ENCODE measurements at regions not wholly inside any gene's neighbourhood (a gene's known extent, or its start where the extent isn't known, plus 50 kb on each side); places are given as distances from the start of the nearest gene placed in this dataset.

DNA sequence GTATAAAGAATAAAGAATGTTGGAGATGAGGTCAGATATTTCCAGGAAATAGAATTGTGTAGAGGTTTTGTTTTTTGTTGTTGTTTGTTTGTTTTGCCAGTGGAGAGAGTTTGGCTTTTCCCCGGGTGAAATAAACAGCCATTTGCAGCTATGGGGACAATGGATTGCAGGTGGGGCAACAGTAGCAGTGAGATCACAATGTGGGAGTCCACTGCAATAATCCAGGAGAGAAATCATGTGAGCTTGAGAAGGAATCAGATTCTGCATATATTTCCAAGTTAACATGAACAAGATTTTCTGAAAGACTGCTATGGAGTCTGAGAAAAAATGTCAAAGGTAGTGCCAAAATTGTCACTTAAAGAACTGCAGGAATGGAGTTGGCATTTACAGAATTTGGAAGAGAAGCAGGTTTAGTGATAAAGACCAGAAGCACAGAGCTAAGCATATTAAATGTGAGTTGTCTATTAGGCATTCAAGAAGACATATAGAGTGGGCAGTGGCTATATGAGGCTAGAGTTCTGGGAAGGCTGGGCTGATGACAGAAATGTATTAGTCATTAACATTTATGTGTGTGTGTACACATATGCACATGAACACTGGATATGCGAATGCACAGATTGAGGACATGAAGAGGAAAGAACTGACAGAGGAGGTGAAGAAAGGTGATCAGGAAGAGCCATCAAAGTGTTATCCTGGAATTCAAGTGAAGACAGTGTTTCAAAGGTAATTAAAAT lies 729.6 kb upstream of the PTBP2 start:
- no peak for DNase-seq
- Histone ChIP-seq H3K9me3 (ENCODE audit: insufficient read depth, low read depth) (no peaks in the 10 kb centered on the region), H4K20me1 (ENCODE audit: insufficient read depth) (no peaks in the 10 kb centered on the region), H3K4me2 (no peak overlapping the region), H3K4me1 (replicated peaks; ENCODE audit: insufficient read depth) (no peaks in the 10 kb centered on the region), H3K4me3 (no peak overlapping the region), H3K9me2 (ENCODE audit: insufficient read depth) (no peaks in the 10 kb centered on the region), H2AFZ (no peak overlapping the region), H3F3A (ENCODE audit: insufficient read depth, low read depth) (no peaks in the 10 kb centered on the region), H3K79me2 (ENCODE audit: low read depth) (no peaks in the 10 kb centered on the region), H3K27ac (no peak overlapping the region), H3K27me3 (ENCODE audit: insufficient read depth, low read depth) (no peaks in the 10 kb centered on the region), H3K36me3 (ENCODE audit: low read depth) (no peaks in the 10 kb centered on the region)
- no TSS peak for BruUV-seq (replicated peaks)
- intact Hi-C loops (cut with micrococcal nuclease; ENCODE audit: unreplicated experiment): no loop called here
- ChIA-PET CTCF (no interaction called here), POLR2A (ENCODE audit: unreplicated experiment) (no interaction called here)
- TF ChIP-seq, protein P1, sequence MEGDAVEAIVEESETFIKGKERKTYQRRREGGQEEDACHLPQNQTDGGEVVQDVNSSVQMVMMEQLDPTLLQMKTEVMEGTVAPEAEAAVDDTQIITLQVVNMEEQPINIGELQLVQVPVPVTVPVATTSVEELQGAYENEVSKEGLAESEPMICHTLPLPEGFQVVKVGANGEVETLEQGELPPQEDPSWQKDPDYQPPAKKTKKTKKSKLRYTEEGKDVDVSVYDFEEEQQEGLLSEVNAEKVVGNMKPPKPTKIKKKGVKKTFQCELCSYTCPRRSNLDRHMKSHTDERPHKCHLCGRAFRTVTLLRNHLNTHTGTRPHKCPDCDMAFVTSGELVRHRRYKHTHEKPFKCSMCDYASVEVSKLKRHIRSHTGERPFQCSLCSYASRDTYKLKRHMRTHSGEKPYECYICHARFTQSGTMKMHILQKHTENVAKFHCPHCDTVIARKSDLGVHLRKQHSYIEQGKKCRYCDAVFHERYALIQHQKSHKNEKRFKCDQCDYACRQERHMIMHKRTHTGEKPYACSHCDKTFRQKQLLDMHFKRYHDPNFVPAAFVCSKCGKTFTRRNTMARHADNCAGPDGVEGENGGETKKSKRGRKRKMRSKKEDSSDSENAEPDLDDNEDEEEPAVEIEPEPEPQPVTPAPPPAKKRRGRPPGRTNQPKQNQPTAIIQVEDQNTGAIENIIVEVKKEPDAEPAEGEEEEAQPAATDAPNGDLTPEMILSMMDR (conservative IDR thresholded peaks at IDR 0.05): no peak
- TF ChIP-seq EZH2 (IDR thresholded peaks at IDR 0.05; ENCODE audit: low read depth): no peak

GRCh38 chr1:95994643-95995042 lies 726.9 kb upstream of the PTBP2 start:
- TF ChIP-seq, protein P1 (conservative IDR thresholded peaks at IDR 0.05): no peak
- no peak for TF ChIP-seq EZH2 (IDR thresholded peaks at IDR 0.05; ENCODE audit: low read depth)
- CTCF ChIA-PET: interaction anchor here (0.7 kb wide), 1 partner anchor 11 kb away, joined by 3 read pairs; no protein-coding TSS in a partner anchor
- no peak overlapping the region for H3K4me3 ChIP-seq
- H3K9me2 ChIP-seq (ENCODE audit: insufficient read depth): no peaks in the 10 kb centered on the region
- H3K36me3 ChIP-seq (ENCODE audit: low read depth): no peaks in the 10 kb centered on the region
- no peaks in the 10 kb centered on the region for H3K27me3 ChIP-seq (ENCODE audit: insufficient read depth, low read depth)
- no peak overlapping the region for H2AFZ ChIP-seq
- no peaks in the 10 kb centered on the region for H4K20me1 ChIP-seq (ENCODE audit: insufficient read depth)
- H3K4me1 ChIP-seq (replicated peaks; ENCODE audit: insufficient read depth): no peaks in the 10 kb centered on the region
- no TSS peak for BruUV-seq (replicated peaks)
- no peak overlapping the region for H3K4me2 ChIP-seq
- intact Hi-C loops (cut with micrococcal nuclease; ENCODE audit: unreplicated experiment): no loop called here
- no peaks in the 10 kb centered on the region for H3K9me3 ChIP-seq (ENCODE audit: insufficient read depth, low read depth)
- H3K27ac ChIP-seq: no peak overlapping the region
- POLR2A ChIA-PET (ENCODE audit: unreplicated experiment): no interaction called here
- no peaks in the 10 kb centered on the region for H3K79me2 ChIP-seq (ENCODE audit: low read depth)
- H3F3A ChIP-seq (ENCODE audit: insufficient read depth, low read depth): no peaks in the 10 kb centered on the region
- DNase-seq: no peak

- Histone ChIP-seq H3F3A (ENCODE audit: insufficient read depth, low read depth) (no peaks in the 10 kb centered on the region), H3K4me3 (no peak overlapping the region), H3K4me2 (no peak overlapping the region), H3K27ac (no peak overlapping the region), H3K36me3 (ENCODE audit: low read depth) (no peaks in the 10 kb centered on the region), H3K9me2 (ENCODE audit: insufficient read depth) (no peaks in the 10 kb centered on the region), H3K4me1 (replicated peaks; ENCODE audit: insufficient read depth) (no peaks in the 10 kb centered on the region), H3K79me2 (ENCODE audit: low read depth) (no peaks in the 10 kb centered on the region), H2AFZ (no peak overlapping the region), H3K9me3 (ENCODE audit: insufficient read depth, low read depth) (no peaks in the 10 kb centered on the region), H3K27me3 (ENCODE audit: insufficient read depth, low read depth) (no peaks in the 10 kb centered on the region), H4K20me1 (ENCODE audit: insufficient read depth) (no peaks in the 10 kb centered on the region)
- DNase-seq: no peak
- no peak for TF ChIP-seq EZH2 (IDR thresholded peaks at IDR 0.05; ENCODE audit: low read depth)
- TF ChIP-seq, protein P1 (conservative IDR thresholded peaks at IDR 0.05): no peak
- no TSS peak for BruUV-seq (replicated peaks)
- CTCF ChIA-PET: no interaction called here
- intact Hi-C loops (cut with micrococcal nuclease; ENCODE audit: unreplicated experiment): no loop called here
- POLR2A ChIA-PET (ENCODE audit: unreplicated experiment): no interaction called here
These were observed 719.4 kb upstream of the PTBP2 start for GRCh38 chr1:96002201-96002600.

Measured in PC-9 (cell line).